H9 (cell line): ENCODE measurements at regions not wholly inside any gene's neighbourhood (a gene's known extent, or its start where the extent isn't known, plus 50 kb on each side); places are given as distances from the start of the nearest gene placed in this dataset.

Experiments used
- DNase-seq: peaks from one replicate; pipeline ENCODE4 v3.0.0-alpha.2; 2017
- H2AFZ ChIP-seq: one replicate; pipeline ENCODE4 v1.6.1; 2013; ENCODE audit warnings: mild to moderate bottlenecking, low read length, control low read depth, moderate library complexity
- H2AK5ac ChIP-seq: 2 replicates; pipeline ENCODE4 v1.6.1; 2013; ENCODE audit warnings: low read length, control low read depth, mixed read lengths; ENCODE audit not compliant: insufficient read length
- H2BK120ac ChIP-seq: one replicate; pipeline ENCODE4 v1.6.1; 2013; ENCODE audit warnings: low read depth, mild to moderate bottlenecking, low read length, control low read depth, inconsistent platforms; ENCODE audit not compliant: poor library complexity, severe bottlenecking
- H2BK12ac ChIP-seq: 2 replicates; pipeline ENCODE4 v1.6.1; 2013; ENCODE audit warnings: low read length, control low read depth, mixed read lengths, low read depth; ENCODE audit not compliant: insufficient read length
- H2BK15ac ChIP-seq: 2 replicates; pipeline ENCODE4 v1.6.1; 2013; ENCODE audit warnings: low read depth, low read length, control low read depth
- H2BK20ac ChIP-seq: one replicate; pipeline ENCODE4 v1.6.1; 2013; ENCODE audit warnings: low read depth, mild to moderate bottlenecking, low read length, control low read depth, inconsistent platforms; ENCODE audit not compliant: poor library complexity, severe bottlenecking
- H2BK5ac ChIP-seq: 2 replicates; pipeline ENCODE4 v1.6.1; 2013; ENCODE audit warnings: low read length, control low read depth, mixed read lengths; ENCODE audit not compliant: insufficient read length
- H3K14ac ChIP-seq: 2 replicates; pipeline ENCODE4 v1.6.1; 2013; ENCODE audit warnings: low read length, control low read depth; ENCODE audit not compliant: insufficient read depth
- H3K18ac ChIP-seq: 2 replicates; pipeline ENCODE4 v1.6.1; 2013; ENCODE audit warnings: low read depth, mild to moderate bottlenecking, mixed read lengths, low read length, control low read depth; ENCODE audit not compliant: insufficient read length
- H3K23ac ChIP-seq: 2 replicates; pipeline ENCODE4 v1.6.1; 2013; ENCODE audit warnings: low read length, control low read depth, mixed read lengths, low read depth; ENCODE audit not compliant: insufficient read length
- H3K23me2 ChIP-seq: 2 replicates; pipeline ENCODE4 v1.6.1; 2013; ENCODE audit warnings: low read depth, mild to moderate bottlenecking, mixed read lengths, low read length, control low read depth; ENCODE audit not compliant: insufficient read length, poor library complexity, severe bottlenecking
- H3K27ac ChIP-seq: 2 replicates; pipeline ENCODE4 v1.5.1; 2013; ENCODE audit warnings: low read length, control low read depth, mixed read lengths, low read depth; ENCODE audit not compliant: insufficient read length
- H3K27me3 ChIP-seq: 2 replicates; pipeline ENCODE4 v1.6.1; 2013; ENCODE audit warnings: low read length, control low read depth, inconsistent platforms; ENCODE audit not compliant: insufficient read depth
- H3K4ac ChIP-seq: 2 replicates; pipeline ENCODE4 v1.6.1; 2013; ENCODE audit warnings: low read depth, mild to moderate bottlenecking, control low read depth, inconsistent platforms, low read length, moderate library complexity
- H3K4me1 ChIP-seq: 2 replicates; pipeline ENCODE4 v1.6.1; 2013; ENCODE audit warnings: low read length, control low read depth, inconsistent platforms; ENCODE audit not compliant: insufficient read depth
- H3K4me2 ChIP-seq: 2 replicates; pipeline ENCODE4 v1.6.1; 2013; ENCODE audit warnings: low read length, control low read depth, mixed read lengths; ENCODE audit not compliant: insufficient read length, insufficient read depth
- H3K56ac ChIP-seq: 2 replicates; pipeline ENCODE4 v1.6.1; 2013; ENCODE audit warnings: low read depth, mild to moderate bottlenecking, mixed read lengths, low read length, control low read depth; ENCODE audit not compliant: insufficient read length
- H3K79me1 ChIP-seq: 2 replicates; pipeline ENCODE4 v1.6.1; 2013; ENCODE audit warnings: low read depth, mild to moderate bottlenecking, moderate library complexity, low read length, control low read depth, inconsistent platforms; ENCODE audit not compliant: insufficient read depth, poor library complexity, severe bottlenecking
- H3K79me2 ChIP-seq: 2 replicates; pipeline ENCODE4 v1.6.1; 2013; ENCODE audit warnings: low read length, control low read depth, inconsistent platforms; ENCODE audit not compliant: insufficient read depth
- H3K9ac ChIP-seq: 2 replicates; pipeline ENCODE4 v1.6.1; 2013; ENCODE audit warnings: low read length, control low read depth, mixed read lengths; ENCODE audit not compliant: insufficient read length; ENCODE audit errors: extremely low read depth
- H3K9me3 ChIP-seq: one replicate; pipeline ENCODE4 v1.6.1; 2013; ENCODE audit warnings: low read depth, low read length, inconsistent platforms; ENCODE audit not compliant: control insufficient read depth
- H3T11ph ChIP-seq: one replicate; pipeline ENCODE4 v1.6.1; 2013; ENCODE audit warnings: mild to moderate bottlenecking, low read length, control low read depth, inconsistent platforms
- H4K20me1 ChIP-seq: one replicate; pipeline ENCODE4 v1.6.1; 2013; ENCODE audit not compliant: control insufficient read depth, insufficient read length, insufficient read depth
- H4K5ac ChIP-seq: 2 replicates; pipeline ENCODE4 v1.6.1; 2013; ENCODE audit warnings: low read depth, mild to moderate bottlenecking, mixed read lengths, low read length, control low read depth; ENCODE audit not compliant: insufficient read length
- H4K8ac ChIP-seq: replicated peaks from 2 replicates; pipeline ENCODE4 v1.6.1; 2013; ENCODE audit warnings: low read length, control low read depth, mixed read lengths, low read depth; ENCODE audit not compliant: insufficient read length
- H4K91ac ChIP-seq: 2 replicates; pipeline ENCODE4 v1.6.1; 2013; ENCODE audit warnings: low read depth, mild to moderate bottlenecking, moderate library complexity, mixed read lengths, low read length, control low read depth; ENCODE audit not compliant: insufficient read length
- H3K27ac Mint-ChIP-seq, 3 experiments: 2 replicates in 2 of 3; 3 replicates in 1 of 3; pipeline ENCODE4 v1.8.0; 2020 to 2021; ENCODE audit warnings: mixed read lengths in 3 of 3, mild to moderate bottlenecking in 1 of 3, moderate library complexity in 1 of 3
- H3K27me3 Mint-ChIP-seq: 2 replicates; pipeline ENCODE4 v1.8.0; 2021; ENCODE audit warnings: low read depth, mild to moderate bottlenecking, moderate library complexity, mixed read lengths
- H3K36me3 Mint-ChIP-seq, 3 experiments: 2 replicates in 2 of 3; 3 replicates in 1 of 3; pipeline ENCODE4 v1.8.0; 2020 to 2021; ENCODE audit warnings: low read depth in 3 of 3, mixed read lengths in 3 of 3; ENCODE audit not compliant: insufficient read depth in 1 of 3
- H3K4me1 Mint-ChIP-seq, 2 experiments: 2 replicates each; pipeline ENCODE4 v1.8.0; 2020; ENCODE audit warnings: mixed read lengths in 2 of 2
- H3K4me3 Mint-ChIP-seq, 2 experiments: 2 replicates in 1 of 2; 3 replicates in 1 of 2; pipeline ENCODE4 v1.8.0; 2020 to 2021; ENCODE audit warnings: mild to moderate bottlenecking in 2 of 2, mixed read lengths in 2 of 2, moderate library complexity in 1 of 2
- H3K9me3 Mint-ChIP-seq, 2 experiments: 2 replicates in 1 of 2; 3 replicates in 1 of 2; pipeline ENCODE4 v1.8.0; 2020; ENCODE audit warnings: mild to moderate bottlenecking in 2 of 2, mixed read lengths in 2 of 2, moderate library complexity in 1 of 2
- WGBS: extraction: QIAGEN DNeasy Blood & Tissue Kit; methylation state at CpG from one replicate; pipeline ENCODE4 v1.1.7; 2013; ENCODE audit warnings: missing lambda C conversion rate, low lambda C conversion rate, mixed read lengths; ENCODE audit not compliant: insufficient read length; ENCODE audit errors: extremely low coverage; 5-methylcytosine and 5-hydroxymethylcytosine counted together
- TF ChIP-seq, protein P1 (sequence below): fragments of 200-600 bp; sonication (generic); conservative IDR thresholded peaks from 3 replicates; pipeline ENCODE4 v1.8.0; 2021; ENCODE audit warnings: antibody characterized with exemption, mild to moderate bottlenecking

DNA sequence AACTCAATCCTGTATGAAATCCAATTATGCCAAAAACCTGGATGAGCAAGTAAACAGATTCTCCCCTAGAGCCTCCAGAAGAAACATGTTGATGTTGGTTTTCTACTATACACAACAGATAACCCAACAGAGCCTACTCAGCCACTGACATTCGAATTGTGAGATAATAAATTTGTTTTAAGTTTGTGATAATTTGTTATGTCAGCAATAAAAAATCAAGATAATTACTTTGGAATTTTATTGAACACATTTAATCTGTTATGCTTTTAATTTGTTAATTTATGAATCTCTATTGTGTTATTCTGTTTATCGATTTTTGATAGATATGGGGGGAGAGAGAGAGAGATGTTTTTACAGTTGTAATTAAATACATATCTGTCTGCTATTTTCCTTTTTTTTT, 1016.1 kb upstream of the PCDH7 start:
- H3K23ac ChIP-seq = no peak overlapping the region
- Mint-ChIP-seq H3K36me3 (peaks cover 4 to 14% (median 9%) of the 10 kb centered on the region in 3 experiments; a peak in 6 of 7 replicates), H3K4me3 (no peak overlapping the region), H3K27me3 (no peaks in the 10 kb centered on the region), H3K4me1 (no peaks in the 10 kb centered on the region), H3K9me3 (peaks cover 23 to 28% of the 10 kb centered on the region in 2 experiments), H3K27ac (no peak overlapping the region)
- no peaks in the 10 kb centered on the region for H3K9me3 ChIP-seq
- no peak overlapping the region for H4K91ac ChIP-seq
- H2BK20ac ChIP-seq = no peak overlapping the region
- H3K23me2 ChIP-seq = no peaks in the 10 kb centered on the region
- H3K9ac ChIP-seq = no peak overlapping the region
- no peak for DNase-seq
- H3K18ac ChIP-seq = no peak overlapping the region
- H2BK15ac ChIP-seq = no peak overlapping the region
- no peak overlapping the region for H3K14ac ChIP-seq
- H2AK5ac ChIP-seq = no peak overlapping the region
- H3K79me1 ChIP-seq = no peaks in the 10 kb centered on the region
- no peak overlapping the region for H2BK5ac ChIP-seq
- no peak overlapping the region for H2AFZ ChIP-seq
- no peak overlapping the region for H3K4me2 ChIP-seq
- no peaks in the 10 kb centered on the region for H3K27me3 ChIP-seq
- H4K20me1 ChIP-seq = no peaks in the 10 kb centered on the region
- no peak overlapping the region for H2BK12ac ChIP-seq
- H3K79me2 ChIP-seq = no peaks in the 10 kb centered on the region
- no peak overlapping the region for H3T11ph ChIP-seq
- no peak overlapping the region for H3K4ac ChIP-seq
- TF ChIP-seq, protein P1, sequence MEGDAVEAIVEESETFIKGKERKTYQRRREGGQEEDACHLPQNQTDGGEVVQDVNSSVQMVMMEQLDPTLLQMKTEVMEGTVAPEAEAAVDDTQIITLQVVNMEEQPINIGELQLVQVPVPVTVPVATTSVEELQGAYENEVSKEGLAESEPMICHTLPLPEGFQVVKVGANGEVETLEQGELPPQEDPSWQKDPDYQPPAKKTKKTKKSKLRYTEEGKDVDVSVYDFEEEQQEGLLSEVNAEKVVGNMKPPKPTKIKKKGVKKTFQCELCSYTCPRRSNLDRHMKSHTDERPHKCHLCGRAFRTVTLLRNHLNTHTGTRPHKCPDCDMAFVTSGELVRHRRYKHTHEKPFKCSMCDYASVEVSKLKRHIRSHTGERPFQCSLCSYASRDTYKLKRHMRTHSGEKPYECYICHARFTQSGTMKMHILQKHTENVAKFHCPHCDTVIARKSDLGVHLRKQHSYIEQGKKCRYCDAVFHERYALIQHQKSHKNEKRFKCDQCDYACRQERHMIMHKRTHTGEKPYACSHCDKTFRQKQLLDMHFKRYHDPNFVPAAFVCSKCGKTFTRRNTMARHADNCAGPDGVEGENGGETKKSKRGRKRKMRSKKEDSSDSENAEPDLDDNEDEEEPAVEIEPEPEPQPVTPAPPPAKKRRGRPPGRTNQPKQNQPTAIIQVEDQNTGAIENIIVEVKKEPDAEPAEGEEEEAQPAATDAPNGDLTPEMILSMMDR = no peak
- H3K56ac ChIP-seq = no peak overlapping the region
- WGBS = 100% methylated on average over 1 of the region's 2 CpGs
- no peak overlapping the region for H4K8ac ChIP-seq
- no peaks in the 10 kb centered on the region for H3K4me1 ChIP-seq
- H4K5ac ChIP-seq = no peak overlapping the region
- no peak overlapping the region for H3K27ac ChIP-seq
- H2BK120ac ChIP-seq = no peak overlapping the region
